Suppressor macrophage (primary cell): ENCODE measurements at regions not wholly inside any gene's neighbourhood (a gene's known extent, or its start where the extent isn't known, plus 50 kb on each side); places are given as distances from the start of the nearest gene placed in this dataset.
"Not testable (repeated sequence)": the region's sequence is repeated elsewhere in the genome, so short reads cannot be mapped to it uniquely, and the experiment has no call there.

Experiments
- DNase-seq, 4 experiments: peaks; one replicate each; pipeline ENCODE4 v3.0.0-alpha.2; 2020 to 2022

DNA sequence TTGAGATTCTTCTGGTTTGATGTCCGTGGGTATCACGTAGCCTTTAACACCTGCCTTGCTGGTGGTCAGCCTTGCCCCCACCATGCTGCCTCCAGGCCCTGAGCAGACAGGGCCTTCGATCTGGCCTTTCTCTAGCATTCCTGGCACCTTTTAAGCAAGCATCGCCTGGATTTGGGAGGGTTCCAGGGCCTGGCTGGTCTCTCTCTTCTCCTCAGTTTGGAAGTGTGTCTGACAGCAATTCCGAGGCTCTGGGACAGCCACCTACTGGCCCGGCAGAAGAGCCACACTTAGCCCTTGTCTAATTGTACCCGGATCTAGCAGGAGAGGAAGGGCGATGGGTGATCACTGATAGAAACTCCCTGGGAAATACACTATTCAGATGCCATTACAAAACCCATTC is 441.3 kb upstream of the MKI67 start:
- no peak for DNase-seq

DNA sequence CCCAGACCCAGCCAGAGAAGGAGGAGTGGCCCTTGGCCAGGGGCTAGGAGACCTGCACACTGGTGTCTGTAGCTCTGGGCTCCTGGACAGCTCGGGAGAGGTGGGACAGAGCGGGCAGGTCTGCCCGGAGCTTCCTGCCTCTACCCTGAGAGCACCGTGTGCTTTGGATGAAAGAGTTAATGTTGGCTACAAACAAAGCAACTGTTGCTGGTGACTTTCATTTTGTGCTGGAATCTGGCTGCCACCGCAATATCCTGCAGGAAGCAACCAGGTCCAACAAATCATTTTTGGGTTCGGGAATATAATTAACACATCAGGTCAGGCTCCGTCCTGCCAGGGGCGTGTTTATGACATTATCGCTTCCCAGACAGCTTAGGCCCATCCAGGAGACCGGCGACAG is 441.8 kb upstream of the MKI67 start:
- DNase-seq, result no peak

DNA sequence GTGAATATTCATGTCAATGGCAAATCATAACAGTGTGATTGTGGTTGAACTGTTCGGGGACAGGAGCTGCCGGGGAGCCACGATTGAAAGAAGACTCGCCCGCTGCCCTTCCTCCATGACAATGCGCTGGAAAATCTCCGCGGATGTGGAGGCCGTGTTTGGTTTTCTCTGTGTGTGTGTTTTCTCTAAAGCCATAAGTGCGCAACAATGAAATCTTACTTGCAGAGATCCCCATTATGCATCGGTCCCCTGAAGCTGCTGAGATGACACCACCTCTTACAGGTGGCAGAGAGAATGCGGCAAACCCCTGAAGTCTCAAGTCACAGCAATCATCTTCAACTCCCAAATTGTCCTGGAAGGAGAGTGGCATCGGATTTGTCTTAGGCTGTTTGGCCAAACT is 442.3 kb upstream of the MKI67 start:
- DNase-seq, result no peak

DNA sequence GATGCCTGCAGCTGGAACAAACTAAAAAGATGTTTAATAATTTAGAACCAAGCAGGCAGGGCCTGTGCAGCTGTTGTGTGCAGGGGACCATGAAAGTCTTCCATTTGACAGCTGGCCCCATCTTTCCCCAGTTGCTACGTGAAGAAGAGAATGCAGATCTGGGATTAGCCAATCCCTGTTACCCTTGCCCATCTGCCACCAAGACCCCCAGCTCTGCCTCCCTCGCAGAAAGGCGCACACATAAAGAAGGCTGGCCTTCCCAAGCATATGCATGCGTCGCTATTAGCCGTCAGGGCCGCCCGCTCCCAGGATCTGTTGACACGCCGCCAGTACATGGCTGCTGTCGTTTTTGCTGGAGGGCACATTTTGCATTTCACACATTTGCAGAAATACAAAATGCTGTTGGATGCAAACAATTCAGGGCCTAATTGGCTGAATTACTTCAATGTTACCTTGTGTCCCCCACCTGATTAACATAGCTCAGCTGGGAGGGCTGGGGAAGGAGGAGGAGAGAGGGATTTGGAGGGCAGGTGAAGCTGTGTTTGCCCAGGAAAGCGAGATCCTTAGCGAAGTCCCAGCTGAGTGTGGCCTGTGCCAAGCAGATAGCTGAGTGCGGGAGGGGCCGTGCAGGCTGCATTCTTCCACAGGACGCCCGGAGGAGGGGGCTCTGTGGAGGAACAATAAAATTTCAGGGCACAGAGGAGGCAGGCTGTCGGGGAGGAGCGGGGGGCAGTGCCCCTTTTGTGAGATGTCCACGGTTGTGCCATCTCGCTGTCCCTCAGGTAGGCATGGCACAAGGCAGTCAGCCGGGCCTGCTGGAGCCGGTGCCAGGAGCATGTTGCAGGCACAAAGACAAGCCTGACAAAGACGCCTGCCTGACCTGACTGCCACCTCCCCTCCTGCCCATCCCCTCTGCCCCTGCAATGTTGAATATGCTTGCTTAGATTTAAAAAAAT is 443.0 kb upstream of the MKI67 start:
- no peak for DNase-seq

DNA sequence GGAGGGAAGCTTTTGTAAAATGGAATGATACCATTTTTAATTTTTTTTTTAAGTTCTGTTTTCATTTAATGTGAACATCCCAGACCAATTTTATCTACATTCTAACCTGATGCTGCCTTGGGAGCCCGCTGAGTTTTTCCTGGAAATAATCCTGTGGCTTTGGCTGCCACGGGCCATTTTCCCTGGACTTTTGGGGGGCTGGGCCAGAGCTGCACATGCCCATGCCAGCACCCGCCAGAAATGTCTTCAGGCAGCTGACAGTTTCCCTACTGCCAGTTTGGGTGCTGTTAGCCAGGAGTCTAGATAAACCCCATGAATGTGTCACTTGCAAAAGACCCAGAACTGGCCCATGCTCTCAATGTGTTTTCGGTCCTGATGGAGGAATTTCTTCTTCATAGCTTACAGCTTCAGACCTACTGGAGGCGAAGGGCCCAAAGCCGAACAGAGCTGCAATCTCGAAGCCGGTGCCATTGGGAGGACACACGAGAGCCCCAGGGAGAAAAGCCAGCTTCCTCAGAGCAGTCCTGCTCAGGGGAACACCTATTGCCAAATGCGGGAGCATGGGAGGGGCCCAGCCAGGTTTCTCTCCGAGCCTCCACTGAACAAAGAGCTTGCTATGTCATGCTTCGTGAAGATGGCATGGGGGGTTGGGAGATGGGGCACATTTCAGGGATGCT is 444.2 kb upstream of the MKI67 start:
- no peak for DNase-seq

- DNase-seq, result no peak
These were observed 444.8 kb upstream of the MKI67 start for GRCh38 chr10:128571071-128571470.

DNA sequence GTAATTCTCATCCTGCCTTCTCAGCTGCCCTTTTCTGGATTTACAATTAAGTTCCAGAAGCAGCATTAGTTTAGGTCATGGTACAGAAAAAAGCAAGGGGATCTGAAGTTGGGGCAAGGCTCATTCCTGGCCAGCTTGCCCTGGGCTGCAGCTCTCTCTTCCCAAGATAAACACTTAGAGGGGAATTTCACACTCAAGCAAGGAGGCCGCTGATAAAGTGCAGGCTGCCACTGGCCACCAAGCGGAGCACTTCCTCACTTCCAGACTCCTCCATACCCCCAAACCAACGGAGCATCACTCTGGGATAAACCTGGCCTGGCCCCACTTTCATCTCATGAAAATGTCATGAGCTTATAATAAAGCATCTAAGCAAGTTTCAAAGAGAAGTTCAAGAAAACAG is 445.5 kb upstream of the MKI67 start:
- no peak for DNase-seq

GRCh38 chr10:128572696-128573095 is 446.5 kb upstream of the MKI67 start:
- no peak for DNase-seq

GRCh38 chr10:128573281-128573845 is 447.1 kb upstream of the MKI67 start:
- no peak for DNase-seq

- no peak for DNase-seq
These were observed 447.8 kb upstream of the MKI67 start for GRCh38 chr10:128573986-128574385.

- no peak for DNase-seq
These were observed 448.5 kb upstream of the MKI67 start for GRCh38 chr10:128574581-128575210.

DNA sequence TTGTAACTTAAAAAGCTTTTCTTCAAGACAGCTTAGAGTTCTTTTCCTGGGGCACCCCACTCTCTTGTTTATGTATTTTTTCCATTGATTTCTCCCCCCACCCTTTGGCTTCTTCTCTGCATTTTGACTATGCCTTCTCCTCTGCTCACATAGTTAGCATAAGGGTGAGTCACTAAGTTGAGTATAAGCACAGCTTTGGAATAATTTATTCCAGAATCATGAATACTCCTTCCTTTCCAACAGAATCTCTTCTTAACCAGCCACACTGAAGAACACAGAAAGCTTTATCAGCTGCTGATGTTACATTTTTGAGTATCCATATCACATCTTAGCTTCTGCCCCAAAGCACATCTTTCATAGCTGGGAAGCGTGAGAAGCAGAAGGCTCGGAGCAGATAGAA is 449.5 kb upstream of the MKI67 start:
- DNase-seq, result no peak

DNA sequence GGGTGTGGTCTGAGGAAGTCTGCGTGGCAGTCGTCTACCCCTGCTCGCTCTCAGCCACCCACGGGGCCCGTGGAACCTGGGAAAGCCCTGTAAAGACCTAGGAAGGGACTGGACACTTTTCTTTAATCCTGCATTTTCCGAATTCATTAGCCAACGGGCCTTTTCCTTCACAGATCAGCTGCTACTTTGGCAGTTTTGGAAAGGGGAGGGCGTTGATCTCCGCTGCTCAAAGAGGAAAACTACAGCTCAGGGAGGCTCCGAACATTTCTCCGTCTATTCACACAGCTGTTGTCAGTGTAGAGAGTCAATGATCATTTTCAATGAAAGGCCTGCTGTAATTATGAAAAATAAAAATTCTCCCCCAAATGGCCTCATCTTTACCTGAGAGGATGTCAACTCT is 450.1 kb upstream of the MKI67 start:
- no peak for DNase-seq

- no peak for DNase-seq
These were observed 450.9 kb upstream of the MKI67 start for GRCh38 chr10:128576943-128577670.

GRCh38 chr10:128577958-128578750 is 451.9 kb upstream of the MKI67 start:
- DNase-seq, result no peak

- no peak for DNase-seq
These were observed 452.5 kb upstream of the MKI67 start for GRCh38 chr10:128578766-128579165.

DNA sequence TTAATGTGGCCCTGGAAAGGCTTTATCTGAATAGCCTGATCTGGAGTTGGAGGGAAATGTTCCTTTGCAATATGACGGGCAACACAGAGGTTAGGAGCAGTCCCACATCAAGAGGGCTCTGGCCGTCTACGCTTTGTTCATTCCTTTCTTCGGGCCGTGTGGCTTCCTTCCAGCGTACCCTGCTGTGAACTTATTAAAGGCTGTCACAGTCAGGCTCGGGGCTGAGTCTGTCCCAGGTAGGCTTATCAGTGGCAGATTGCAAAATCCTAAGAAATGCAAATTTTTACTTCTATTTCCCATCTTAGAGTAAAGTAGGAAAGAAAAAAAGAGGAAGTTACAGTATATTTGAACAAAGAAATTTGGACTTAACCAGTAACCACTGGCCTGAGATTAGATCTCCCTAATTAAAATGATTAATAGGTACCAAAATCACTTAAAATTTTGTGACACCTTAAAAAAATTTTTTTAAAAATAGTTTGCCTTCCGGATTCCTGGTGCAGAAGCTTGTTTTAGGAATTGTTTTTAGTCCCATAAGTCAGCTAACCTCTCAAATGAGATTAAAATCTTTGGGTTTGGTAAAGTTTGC is 453.1 kb upstream of the MKI67 start:
- DNase-seq, result peak in 1 of 4 experiments; percentile 0

DNA sequence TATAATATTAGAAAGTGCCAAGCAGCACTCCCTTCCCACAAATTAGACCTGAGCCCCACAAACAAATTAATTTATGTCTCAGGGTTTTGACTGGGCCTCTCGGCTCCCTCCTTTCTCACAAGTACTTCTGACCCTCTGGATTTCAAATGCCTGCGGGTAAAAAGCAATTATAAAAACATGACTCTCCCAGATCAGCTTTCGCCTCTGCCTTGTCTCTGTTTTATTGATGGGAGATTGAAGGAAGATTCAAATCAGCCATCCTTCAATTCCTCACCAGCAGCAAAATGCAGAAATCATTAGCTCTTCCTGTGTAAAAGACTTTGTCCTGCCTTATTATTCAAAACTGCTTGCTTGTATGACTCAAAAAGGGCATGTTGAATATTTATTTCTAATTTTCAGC is 453.7 kb upstream of the MKI67 start:
- no peak for DNase-seq

GRCh38 chr10:128583125-128583524 is 456.9 kb upstream of the MKI67 start:
- not testable (repeated sequence) for DNase-seq

GRCh38 chr10:128586599-128586998 is 460.4 kb upstream of the MKI67 start:
- not testable (repeated sequence) for DNase-seq

DNA sequence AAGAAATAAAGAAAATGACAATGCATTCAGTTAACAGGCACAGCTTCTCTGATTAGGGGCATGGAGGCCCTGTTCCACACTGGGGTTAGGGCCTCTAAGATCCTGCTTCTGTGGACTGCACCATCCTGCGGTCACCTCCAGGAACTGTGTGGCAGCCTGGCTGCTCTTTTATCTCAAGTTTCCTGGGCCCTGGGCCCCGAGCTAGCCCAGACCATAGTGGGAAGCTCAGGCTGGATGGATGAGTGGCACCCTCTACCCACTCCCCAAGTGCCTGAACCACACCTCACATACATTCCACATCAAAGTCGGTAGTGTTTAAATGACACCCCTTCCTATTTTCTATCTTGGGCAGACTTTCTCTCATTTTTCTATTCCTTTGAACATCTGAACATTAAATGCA is 461.5 kb upstream of the MKI67 start:
- no peak for DNase-seq
